ENCODE measurements at regions not wholly inside any gene's neighbourhood (a gene's known extent, or its start where the extent isn't known, plus 50 kb on each side); places are given as distances from the start of the nearest gene placed in this dataset.

DNA sequence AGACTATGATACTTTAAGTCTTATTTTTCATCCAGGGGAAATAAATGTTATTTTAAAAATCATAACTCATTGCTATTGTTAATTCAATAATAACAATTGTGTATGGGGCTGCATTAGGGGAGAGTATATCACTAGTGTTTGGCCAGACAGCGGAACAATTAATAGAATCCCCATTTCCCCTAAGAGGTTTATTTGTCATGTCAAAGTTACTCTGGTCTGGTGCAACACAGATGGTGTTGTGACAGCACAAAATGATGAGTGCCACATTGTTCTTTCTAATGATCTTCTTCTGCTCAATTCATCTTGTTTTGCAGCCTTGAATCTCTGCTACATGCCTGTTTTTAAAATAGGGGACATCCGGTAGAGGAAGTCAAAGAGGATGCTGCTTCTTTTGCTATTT lies 351.6 kb downstream of the NSUN3 start:
- DNase-seq (no peak), ATAC-seq (no peak)
- H3K36me3 Mint-ChIP-seq = no peaks in the 10 kb centered on the region
- H3K27ac Mint-ChIP-seq = no peak overlapping the region
- peaks cover 6% of the 10 kb centered on the region for H3K9me3 Mint-ChIP-seq (ENCODE audit: low read depth)
- H3K4me1 Mint-ChIP-seq = no peaks in the 10 kb centered on the region
- no peak overlapping the region for H3K4me3 Mint-ChIP-seq
- CTCF ChIA-PET = no interaction called here
- H3K27me3 Mint-ChIP-seq = no peaks in the 10 kb centered on the region

DNA sequence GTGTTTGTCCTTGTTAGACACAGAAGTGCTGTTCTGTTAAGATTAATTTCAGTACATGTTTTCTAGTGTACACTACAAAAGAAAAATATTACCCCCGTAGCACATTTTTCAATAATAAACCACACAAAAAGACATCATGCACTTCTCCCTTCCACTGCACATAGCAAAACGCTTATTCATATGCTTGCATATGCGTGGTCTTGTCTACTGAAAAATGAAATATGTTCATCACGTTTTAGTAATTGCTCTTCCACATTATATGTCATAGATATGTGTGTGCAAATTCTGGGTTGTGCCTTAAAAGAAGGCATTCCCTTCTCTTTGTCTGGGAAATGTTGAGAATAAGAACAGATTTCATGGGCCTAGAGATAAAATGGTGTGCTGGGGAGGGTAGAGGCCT lies 353.9 kb downstream of the NSUN3 start:
- CTCF ChIA-PET = no interaction called here
- Mint-ChIP-seq H3K9me3 (ENCODE audit: low read depth) (peaks cover 12% of the 10 kb centered on the region), H3K27ac (no peak overlapping the region), H3K4me1 (no peaks in the 10 kb centered on the region), H3K4me3 (no peak overlapping the region), H3K36me3 (no peaks in the 10 kb centered on the region), H3K27me3 (no peaks in the 10 kb centered on the region)
- DNase-seq = no peak
- no peak for ATAC-seq

DNA sequence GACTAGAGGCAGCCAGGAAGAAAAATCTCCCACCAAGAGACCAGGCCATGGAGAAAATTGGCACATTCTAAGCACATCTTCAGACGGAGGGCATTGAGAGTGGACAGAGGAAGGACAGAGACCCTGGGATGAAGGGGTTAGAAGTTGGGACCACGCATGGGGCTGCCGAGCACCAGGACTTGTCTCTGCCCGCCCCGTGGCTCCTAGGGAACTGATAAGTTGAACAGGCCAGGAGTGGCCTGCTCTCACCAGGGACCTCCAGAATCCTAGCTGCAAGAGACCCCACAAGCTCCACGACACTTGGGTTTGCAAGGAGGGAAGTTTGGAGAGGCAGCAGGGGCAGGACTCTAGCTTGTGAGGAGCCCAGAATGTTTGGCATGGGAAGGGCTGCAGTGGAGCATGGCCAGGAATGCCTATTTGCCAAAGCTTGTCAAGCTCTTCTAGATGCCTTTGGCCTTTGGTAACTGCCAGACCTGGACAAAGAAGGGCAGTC lies 355.1 kb downstream of the NSUN3 start:
- Mint-ChIP-seq H3K27ac (no peak overlapping the region), H3K27me3 (no peaks in the 10 kb centered on the region), H3K9me3 (ENCODE audit: low read depth) (peaks cover 14% of the 10 kb centered on the region), H3K4me1 (no peaks in the 10 kb centered on the region), H3K4me3 (no peak overlapping the region), H3K36me3 (no peaks in the 10 kb centered on the region)
- ATAC-seq (no peak), DNase-seq (no peak)
- CTCF ChIA-PET = no interaction called here

DNA sequence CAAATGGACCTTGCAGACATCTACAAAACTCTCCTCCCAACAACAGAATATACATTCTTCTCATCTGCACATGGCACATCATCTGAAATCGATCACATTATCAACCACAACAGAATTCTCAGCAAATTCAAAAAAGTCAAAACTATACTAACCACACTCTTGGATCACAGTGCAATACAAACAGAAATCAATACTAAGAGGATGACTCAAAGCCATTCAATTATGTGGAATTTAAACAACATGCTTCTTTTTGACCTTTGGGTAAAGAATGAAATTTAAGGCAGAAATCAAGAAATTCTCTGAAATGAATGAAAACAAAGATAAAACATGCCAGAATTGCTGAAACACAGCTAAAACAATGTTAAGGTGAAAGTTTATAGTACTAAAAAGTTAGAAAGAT lies 358.1 kb downstream of the NSUN3 start:
- CTCF ChIA-PET = no interaction called here
- no peaks in the 10 kb centered on the region for H3K36me3 Mint-ChIP-seq
- ATAC-seq (no peak), DNase-seq (no peak)
- H3K9me3 Mint-ChIP-seq (ENCODE audit: low read depth) = peaks cover 16% of the 10 kb centered on the region
- no peaks in the 10 kb centered on the region for H3K27me3 Mint-ChIP-seq
- H3K4me1 Mint-ChIP-seq = no peaks in the 10 kb centered on the region
- H3K27ac Mint-ChIP-seq = no peak overlapping the region
- no peak overlapping the region for H3K4me3 Mint-ChIP-seq

DNA sequence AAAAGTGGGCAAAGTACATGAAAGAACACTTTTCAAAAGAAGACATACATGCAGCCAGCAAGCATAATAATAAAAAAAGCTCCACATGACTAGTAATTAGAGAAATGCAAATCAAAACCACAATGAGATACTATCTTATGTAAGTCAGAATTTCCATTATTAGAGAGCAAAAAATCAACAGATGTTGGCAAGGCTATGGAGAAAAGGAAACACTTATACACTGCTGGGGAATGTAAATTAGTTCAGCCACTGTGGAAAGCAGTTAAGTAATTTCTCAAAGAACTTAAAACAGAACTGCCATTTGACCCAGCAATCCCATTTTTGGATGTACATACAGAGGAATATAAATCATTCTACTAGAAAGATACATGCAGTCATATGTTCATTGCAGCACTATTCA lies 360.7 kb downstream of the NSUN3 start:
- Mint-ChIP-seq H3K4me1 (no peaks in the 10 kb centered on the region), H3K36me3 (no peaks in the 10 kb centered on the region), H3K27ac (no peak overlapping the region), H3K9me3 (ENCODE audit: low read depth) (peaks cover 13% of the 10 kb centered on the region), H3K27me3 (no peaks in the 10 kb centered on the region), H3K4me3 (no peak overlapping the region)
- ATAC-seq = no peak
- DNase-seq = no peak
- CTCF ChIA-PET = no interaction called here

DNA sequence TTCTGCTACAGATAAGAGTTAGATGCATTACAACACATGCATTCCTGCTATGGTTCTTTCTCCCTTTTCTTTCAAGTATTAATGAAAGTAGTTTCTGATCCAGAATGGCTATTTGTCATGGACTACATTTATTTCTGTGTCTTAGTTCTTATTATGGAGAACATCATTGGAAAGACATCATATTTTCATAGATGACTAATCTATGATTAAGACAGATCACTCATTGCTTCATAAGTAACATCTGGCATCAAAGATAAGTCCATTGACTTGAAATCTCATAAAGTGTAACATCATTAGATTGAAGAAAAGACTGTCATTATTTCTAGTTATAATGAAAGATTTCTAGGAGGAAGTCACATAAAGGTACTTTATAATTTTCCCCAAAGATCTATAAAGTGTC lies 366.7 kb downstream of the NSUN3 start:
- no peak for ATAC-seq
- CTCF ChIA-PET = no interaction called here
- peaks cover 5% of the 10 kb centered on the region for H3K9me3 Mint-ChIP-seq (ENCODE audit: low read depth)

DNA sequence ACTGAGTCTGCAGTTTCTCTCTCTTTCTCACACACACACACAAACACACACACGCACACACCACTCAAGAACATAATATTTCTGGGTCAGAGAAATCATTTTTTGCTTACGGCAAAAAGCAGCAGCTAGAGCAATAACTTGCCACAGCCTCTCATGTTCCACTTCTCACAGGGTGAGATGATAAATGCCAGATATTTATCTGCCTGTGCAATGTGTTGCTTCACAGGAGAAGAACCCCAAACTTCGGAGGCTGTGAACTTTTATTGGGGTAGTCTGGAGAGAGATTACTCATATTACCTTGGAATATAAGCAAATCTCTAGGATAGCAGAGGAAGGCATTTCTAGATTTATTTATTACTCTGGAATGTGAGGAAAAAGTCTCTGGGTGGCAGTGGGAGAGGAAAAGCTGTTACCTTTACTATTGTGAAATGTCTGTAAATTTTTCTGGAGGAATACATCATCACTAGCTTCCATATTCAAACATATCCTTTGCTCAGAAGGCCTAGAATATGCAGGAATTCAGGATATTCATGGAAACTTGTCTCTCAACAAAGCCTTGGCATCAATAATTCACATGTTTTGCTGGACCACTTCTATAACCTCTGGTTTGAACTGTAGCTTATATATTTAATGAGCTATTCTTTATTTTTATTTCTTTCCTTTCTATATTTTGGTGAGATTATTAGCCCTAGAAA lies 369.2 kb downstream of the NSUN3 start:
- no peaks in the 10 kb centered on the region for H3K36me3 Mint-ChIP-seq
- no peak overlapping the region for H3K4me3 Mint-ChIP-seq
- CTCF ChIA-PET = no interaction called here
- DNase-seq (no peak), ATAC-seq (no peak)
- no peaks in the 10 kb centered on the region for H3K27me3 Mint-ChIP-seq
- H3K27ac Mint-ChIP-seq = no peak overlapping the region
- H3K4me1 Mint-ChIP-seq = no peaks in the 10 kb centered on the region
- H3K9me3 Mint-ChIP-seq (ENCODE audit: low read depth) = peaks cover 2% of the 10 kb centered on the region

More for the DNA sequence above, 366.7 kb downstream of the NSUN3 start:
- no peaks in the 10 kb centered on the region for H3K27me3 Mint-ChIP-seq
- H3K27ac Mint-ChIP-seq = no peak overlapping the region
- no peak overlapping the region for H3K4me3 Mint-ChIP-seq
- no peaks in the 10 kb centered on the region for H3K36me3 Mint-ChIP-seq
- DNase-seq = no peak
- H3K4me1 Mint-ChIP-seq = no peaks in the 10 kb centered on the region

DNA sequence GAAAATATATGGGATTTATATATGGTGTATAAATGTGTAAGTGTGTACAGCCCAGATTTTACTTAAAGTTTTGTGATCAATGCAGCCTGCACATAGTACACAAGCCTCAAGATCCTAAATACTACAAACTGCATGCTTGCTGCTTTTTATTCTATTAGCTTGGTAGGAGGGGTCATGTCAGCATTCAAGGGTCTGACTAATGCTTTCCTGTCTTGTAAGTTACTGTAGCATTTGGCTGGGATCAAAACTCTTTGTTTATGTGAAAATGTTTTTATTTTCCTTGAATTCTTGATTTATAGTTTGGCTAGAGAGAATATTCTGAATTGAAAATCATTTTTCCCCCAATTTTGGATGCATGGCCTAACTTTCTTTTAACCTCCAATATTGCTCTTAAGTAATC lies 370.9 kb downstream of the NSUN3 start:
- H3K27ac Mint-ChIP-seq = no peak overlapping the region
- H3K36me3 Mint-ChIP-seq = no peaks in the 10 kb centered on the region
- CTCF ChIA-PET = no interaction called here
- no peaks in the 10 kb centered on the region for H3K27me3 Mint-ChIP-seq
- H3K4me3 Mint-ChIP-seq = no peak overlapping the region
- DNase-seq = no peak
- H3K4me1 Mint-ChIP-seq = no peaks in the 10 kb centered on the region
- no peak for ATAC-seq
- H3K9me3 Mint-ChIP-seq (ENCODE audit: low read depth) = peaks cover 8% of the 10 kb centered on the region

DNA sequence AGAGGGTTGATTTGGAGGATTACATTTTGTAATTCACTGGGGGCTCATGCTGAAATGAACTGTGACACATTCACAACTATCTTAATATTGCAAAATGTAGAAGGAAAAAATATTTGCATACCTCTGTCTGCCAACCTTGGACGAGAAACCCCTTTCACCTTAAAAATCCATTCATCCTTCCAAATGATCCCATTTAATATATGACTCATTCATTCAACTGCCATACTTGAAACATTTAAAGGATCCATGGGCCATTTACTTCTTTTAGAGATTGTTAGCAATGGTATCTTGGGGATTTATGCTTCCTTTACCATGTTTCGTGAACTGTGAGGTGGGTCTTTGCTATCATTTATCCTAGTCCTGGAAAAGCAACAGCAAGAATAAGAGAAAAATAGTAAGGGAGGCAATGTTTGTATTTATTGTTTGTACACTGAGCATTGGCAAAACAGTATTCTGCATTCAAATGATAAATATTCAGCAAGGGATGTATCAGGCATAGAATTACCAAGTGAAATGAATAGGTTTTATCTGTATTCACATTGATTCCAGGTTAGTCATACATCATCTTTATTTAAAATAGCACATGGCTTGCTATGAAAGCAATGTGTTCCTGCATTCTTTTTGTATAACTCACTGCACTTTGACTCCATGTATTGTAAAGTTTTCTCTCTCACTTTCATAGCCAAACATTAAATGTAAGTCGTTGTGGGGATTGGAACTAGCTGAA lies 378.1 kb downstream of the NSUN3 start:
- Mint-ChIP-seq H3K27me3 (no peaks in the 10 kb centered on the region), H3K4me3 (no peak overlapping the region), H3K27ac (no peak overlapping the region), H3K36me3 (no peaks in the 10 kb centered on the region), H3K4me1 (no peaks in the 10 kb centered on the region), H3K9me3 (ENCODE audit: low read depth) (peaks cover 6% of the 10 kb centered on the region)
- ATAC-seq = no peak
- no peak for DNase-seq
- CTCF ChIA-PET = no interaction called here

DNA sequence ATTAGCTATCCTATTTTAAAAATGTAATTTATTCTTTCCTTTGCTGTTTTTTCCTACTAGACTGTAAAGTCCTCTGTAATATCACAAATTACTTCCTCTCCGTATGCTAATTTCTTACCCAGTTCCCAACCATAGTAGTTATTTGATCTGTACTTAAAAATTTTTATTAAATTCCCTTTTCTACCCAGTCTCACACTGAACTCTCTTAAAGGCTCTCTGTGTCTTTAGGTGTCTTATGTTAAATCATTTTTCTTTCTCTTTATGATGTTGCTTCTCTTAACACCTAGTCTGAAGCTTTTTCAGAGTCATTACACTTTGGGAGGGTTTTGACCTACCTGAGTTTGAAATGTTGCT lies 378.6 kb downstream of the NSUN3 start:
- Mint-ChIP-seq H3K4me3 (no peak overlapping the region), H3K27ac (no peak overlapping the region)

DNA sequence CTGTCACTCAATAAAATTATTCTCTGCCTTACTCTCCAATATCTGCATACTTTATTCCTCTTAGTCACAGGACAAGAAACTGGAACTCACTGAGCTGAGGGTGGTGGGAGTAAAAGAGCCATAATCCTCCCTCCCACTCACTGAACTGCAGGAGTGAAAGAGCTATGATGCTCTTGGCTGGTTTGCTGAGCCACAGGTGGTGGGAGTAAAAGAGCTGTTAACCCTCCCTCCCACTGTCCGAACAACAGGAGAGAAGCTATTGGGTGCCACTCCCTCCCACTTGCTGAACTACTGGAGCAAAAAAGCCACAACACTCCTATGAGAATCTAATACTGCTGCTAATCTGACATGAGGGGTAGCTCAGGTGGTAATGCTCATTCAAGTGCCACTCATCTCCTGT lies 391.0 kb downstream of the NSUN3 start:
- H3K4me3 Mint-ChIP-seq = no peak overlapping the region
- H3K36me3 Mint-ChIP-seq = no peaks in the 10 kb centered on the region
- H3K27me3 Mint-ChIP-seq = no peaks in the 10 kb centered on the region
- no peak for ATAC-seq
- no peak overlapping the region for H3K27ac Mint-ChIP-seq
- no peaks in the 10 kb centered on the region for H3K4me1 Mint-ChIP-seq
- H3K9me3 Mint-ChIP-seq (ENCODE audit: low read depth) = peaks cover 2% of the 10 kb centered on the region
- CTCF ChIA-PET = no interaction called here
- DNase-seq = no peak

More for the DNA sequence above, 378.6 kb downstream of the NSUN3 start:
- CTCF ChIA-PET = no interaction called here
- DNase-seq (no peak), ATAC-seq (no peak)
- peaks cover 6% of the 10 kb centered on the region for H3K9me3 Mint-ChIP-seq (ENCODE audit: low read depth)
- no peaks in the 10 kb centered on the region for H3K36me3 Mint-ChIP-seq
- no peaks in the 10 kb centered on the region for H3K4me1 Mint-ChIP-seq
- no peaks in the 10 kb centered on the region for H3K27me3 Mint-ChIP-seq

DNA sequence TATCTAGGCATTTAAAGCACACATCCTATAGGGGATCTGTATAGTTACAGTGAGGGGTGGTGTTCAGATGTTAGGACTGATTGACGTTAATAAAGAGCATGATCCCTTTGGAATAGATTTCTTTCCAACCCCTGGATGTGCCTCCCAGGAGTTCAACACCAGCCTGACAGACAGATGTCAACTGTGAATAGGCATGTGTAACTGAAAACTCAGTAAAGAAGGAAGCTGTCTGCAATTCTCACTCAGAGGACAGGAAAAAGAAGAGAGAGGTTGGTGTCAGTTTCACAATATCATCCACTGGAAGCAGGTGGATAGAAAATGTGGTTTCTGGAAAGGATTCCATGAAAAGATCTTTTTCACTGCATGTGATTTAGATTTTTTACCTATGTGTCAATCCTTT lies 396.3 kb downstream of the NSUN3 start:
- H3K27ac Mint-ChIP-seq = no peak overlapping the region
- H3K4me3 Mint-ChIP-seq = no peak overlapping the region
- H3K27me3 Mint-ChIP-seq = no peaks in the 10 kb centered on the region
- CTCF ChIA-PET = no interaction called here
- DNase-seq = no peak
- ATAC-seq = no peak
- no peaks in the 10 kb centered on the region for H3K36me3 Mint-ChIP-seq
- H3K4me1 Mint-ChIP-seq = no peaks in the 10 kb centered on the region
- peaks cover 9% of the 10 kb centered on the region for H3K9me3 Mint-ChIP-seq (ENCODE audit: low read depth)

DNA sequence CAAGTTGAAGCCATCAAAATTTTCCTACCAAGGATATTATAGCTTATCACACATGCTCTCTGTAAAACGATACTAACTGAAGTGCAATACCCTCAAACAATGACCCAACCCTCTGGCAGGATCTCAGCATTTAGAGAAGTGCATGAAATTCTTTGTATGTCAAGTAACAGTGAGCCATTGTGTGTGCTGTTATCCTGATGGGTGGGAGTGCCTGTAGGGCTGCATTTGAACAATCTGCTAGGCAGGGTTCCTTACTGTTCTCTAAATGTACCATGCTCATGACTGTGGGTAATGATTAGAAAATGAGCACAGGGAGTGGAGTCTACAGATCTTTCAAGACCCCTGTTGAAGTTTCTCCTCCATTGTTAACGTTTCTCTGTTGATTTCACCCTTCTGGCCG lies 398.1 kb downstream of the NSUN3 start:
- CTCF ChIA-PET = no interaction called here
- no peaks in the 10 kb centered on the region for H3K27me3 Mint-ChIP-seq
- ATAC-seq (no peak), DNase-seq (no peak)
- peaks cover 14% of the 10 kb centered on the region for H3K9me3 Mint-ChIP-seq (ENCODE audit: low read depth)
- no peaks in the 10 kb centered on the region for H3K4me1 Mint-ChIP-seq
- no peak overlapping the region for H3K27ac Mint-ChIP-seq
- no peaks in the 10 kb centered on the region for H3K36me3 Mint-ChIP-seq
- no peak overlapping the region for H3K4me3 Mint-ChIP-seq

DNA sequence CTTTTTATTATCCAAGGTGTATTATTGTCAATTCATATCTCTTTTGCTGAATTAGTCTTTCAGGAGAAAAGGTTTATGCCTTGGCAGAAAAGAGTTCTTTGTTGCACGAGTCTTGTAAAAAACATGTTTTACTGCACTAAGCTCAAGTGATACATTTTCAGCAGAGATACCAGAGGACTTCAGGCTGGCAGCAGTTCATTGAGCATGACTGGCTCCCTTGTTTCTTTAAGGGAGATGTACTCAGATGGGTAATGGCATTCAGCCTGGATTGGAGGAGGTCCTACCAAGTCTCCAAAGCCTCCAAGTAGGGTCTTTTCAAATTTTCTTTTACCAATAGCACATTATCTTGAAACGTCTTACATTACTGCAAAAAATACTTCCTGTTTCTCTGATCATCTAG lies 400.1 kb downstream of the NSUN3 start:
- ATAC-seq (no peak), DNase-seq (no peak)
- H3K27me3 Mint-ChIP-seq = no peaks in the 10 kb centered on the region
- H3K36me3 Mint-ChIP-seq = no peaks in the 10 kb centered on the region
- H3K9me3 Mint-ChIP-seq (ENCODE audit: low read depth) = peaks cover 12% of the 10 kb centered on the region
- CTCF ChIA-PET = no interaction called here
- H3K4me1 Mint-ChIP-seq = no peaks in the 10 kb centered on the region
- H3K27ac Mint-ChIP-seq = no peak overlapping the region
- no peak overlapping the region for H3K4me3 Mint-ChIP-seq

Data from activated CD8-positive, alpha-beta memory T cell treated with anti-CD3 and anti-CD28 coated beads, Interleukin-2, amount 10 ng/mL, durations not matched to agents 7 days and 5 days (primary cell).